ENCODE measurements at regions not wholly inside any gene's neighbourhood (a gene's known extent, or its start where the extent isn't known, plus 50 kb on each side); places are given as distances from the start of the nearest gene placed in this dataset.

GRCh38 chr12:89877671-89878070, 169.0 kb upstream of the ATP2B1 start:
- intact Hi-C loops (cut with micrococcal nuclease) (loop anchor here (10.0 kb wide), 1 partner anchor 1027 kb away; no protein-coding TSS in a partner anchor), dilution Hi-C loops (cut with MboI; ENCODE audit: extremely low pct_ligation_motif_present, low sequenced_read_pairs) (no loop called here)
- no peaks in the 10 kb centered on the region for H3K36me3 ChIP-seq (ENCODE audit: control insufficient read depth in 2 of 2, extremely low read depth in 1 of 2, insufficient read depth in 2 of 2, low read length in 2 of 2)
- no peaks in the 10 kb centered on the region for H3K9me1 ChIP-seq (replicated peaks; ENCODE audit: control insufficient read depth, extremely low read depth, insufficient read depth, low read length)
- ChIA-PET POLR2A (no interaction called here), CTCF (no interaction called here)
- no peaks in the 10 kb centered on the region for H3K9me3 ChIP-seq (replicated peaks; ENCODE audit: control insufficient read depth, insufficient read depth, low read length)
- TF ChIP-seq MYC (IDR thresholded peaks at IDR 0.05; ENCODE audit: low read depth, low read length) (no peak), EZH2 (IDR thresholded peaks at IDR 0.05; ENCODE audit: borderline replicate concordance, low read depth, low read length, severe bottlenecking) (no peak), GATA2 (IDR thresholded peaks at IDR 0.05; ENCODE audit: insufficient read depth, insufficient read length, low read depth, low read length) (no peak), POLR2AphosphoS5 (IDR thresholded peaks at IDR 0.05; ENCODE audit: insufficient read depth, low read depth, low read length) (no peak), CTCF (IDR thresholded peaks at IDR 0.05; ENCODE audit: extremely low read depth in 1 of 2, insufficient read depth in 1 of 2, low read depth in 1 of 2, low read length in 2 of 2) (no peak)
- no peaks in the 10 kb centered on the region for H4K20me1 ChIP-seq (replicated peaks; ENCODE audit: control insufficient read depth, extremely low read depth, insufficient read depth, low read length)
- H3K27ac ChIP-seq (ENCODE audit: insufficient read depth, low read depth, low read length): no peak overlapping the region
- no peak overlapping the region for H3K9ac ChIP-seq (replicated peaks; ENCODE audit: extremely low read depth, insufficient read depth, low read length)
- no peak overlapping the region for H3K4me3 ChIP-seq (replicated peaks in 1 of 3; ENCODE audit: insufficient read depth in 1 of 3, low read depth in 1 of 3, low read length in 3 of 3)
- no peak overlapping the region for H3K4me2 ChIP-seq (ENCODE audit: insufficient read depth, low read length)
- no peak overlapping the region for H2AFZ ChIP-seq (ENCODE audit: low read depth, low read length)
- no peaks in the 10 kb centered on the region for H3K4me1 ChIP-seq (ENCODE audit: control insufficient read depth, extremely low read depth, insufficient read depth, low read length)
- no TSS peak for BruUV-seq (replicated peaks)
- H3K79me2 ChIP-seq (ENCODE audit: control insufficient read depth, insufficient read depth, low read length): no peaks in the 10 kb centered on the region
- DNase-seq (ENCODE audit: low read depth, low spot score) (no peak), FAIRE-seq (no peak)
- H3K27me3 ChIP-seq (ENCODE audit: control insufficient read depth in 2 of 2, insufficient read depth in 2 of 2, low read length in 2 of 2): no peaks in the 10 kb centered on the region

- Histone ChIP-seq H3K4me2 (ENCODE audit: insufficient read depth, low read length) (no peak overlapping the region), H3K9ac (replicated peaks; ENCODE audit: extremely low read depth, insufficient read depth, low read length) (no peak overlapping the region), H3K9me3 (replicated peaks; ENCODE audit: control insufficient read depth, insufficient read depth, low read length) (no peaks in the 10 kb centered on the region), H3K79me2 (ENCODE audit: control insufficient read depth, insufficient read depth, low read length) (no peaks in the 10 kb centered on the region), H3K4me1 (ENCODE audit: control insufficient read depth, extremely low read depth, insufficient read depth, low read length) (no peaks in the 10 kb centered on the region), H4K20me1 (replicated peaks; ENCODE audit: control insufficient read depth, extremely low read depth, insufficient read depth, low read length) (no peaks in the 10 kb centered on the region), H3K9me1 (replicated peaks; ENCODE audit: control insufficient read depth, extremely low read depth, insufficient read depth, low read length) (no peaks in the 10 kb centered on the region), H3K27me3 (ENCODE audit: control insufficient read depth in 2 of 2, insufficient read depth in 2 of 2, low read length in 2 of 2) (no peaks in the 10 kb centered on the region), H2AFZ (ENCODE audit: low read depth, low read length) (no peak overlapping the region), H3K36me3 (ENCODE audit: control insufficient read depth in 2 of 2, extremely low read depth in 1 of 2, insufficient read depth in 2 of 2, low read length in 2 of 2) (no peaks in the 10 kb centered on the region), H3K27ac (ENCODE audit: insufficient read depth, low read depth, low read length) (no peak overlapping the region), H3K4me3 (replicated peaks in 1 of 3; ENCODE audit: insufficient read depth in 1 of 3, low read depth in 1 of 3, low read length in 3 of 3) (no peak overlapping the region)
- FAIRE-seq (no peak), DNase-seq (ENCODE audit: low read depth, low spot score) (no peak)
- no TSS peak for BruUV-seq (replicated peaks)
- TF ChIP-seq MAX (IDR thresholded peaks at IDR 0.05; ENCODE audit: insufficient read depth, insufficient read length) (no peak), POLR2A (IDR thresholded peaks at IDR 0.05; ENCODE audit: low read depth, low read length) (no peak), GATA2 (IDR thresholded peaks at IDR 0.05; ENCODE audit: insufficient read depth, insufficient read length, low read depth, low read length) (no peak), POLR2AphosphoS5 (IDR thresholded peaks at IDR 0.05; ENCODE audit: insufficient read depth, low read depth, low read length) (no peak), EZH2 (IDR thresholded peaks at IDR 0.05; ENCODE audit: borderline replicate concordance, low read depth, low read length, severe bottlenecking) (no peak), FOS (IDR thresholded peaks at IDR 0.05; ENCODE audit: borderline replicate concordance, insufficient read depth, low read length) (no peak), MYC (IDR thresholded peaks at IDR 0.05; ENCODE audit: low read depth, low read length) (no peak), CTCF (IDR thresholded peaks at IDR 0.05; ENCODE audit: extremely low read depth in 1 of 2, insufficient read depth in 1 of 2, low read depth in 1 of 2, low read length in 2 of 2) (no peak), JUN (IDR thresholded peaks at IDR 0.05; ENCODE audit: borderline replicate concordance, insufficient read depth, insufficient read length, low read depth) (no peak)
- intact Hi-C loops (cut with micrococcal nuclease): loop anchor here (10.0 kb wide), 1 partner anchor 1028 kb away; no protein-coding TSS in a partner anchor
- ChIA-PET CTCF (no interaction called here), POLR2A (no interaction called here)
- dilution Hi-C loops (cut with MboI; ENCODE audit: extremely low pct_ligation_motif_present, low sequenced_read_pairs): no loop called here
Observed at GRCh38 chr12:89877136-89877535, 168.5 kb upstream of the ATP2B1 start.
